Mesodermal cell (in vitro differentiated cells): ENCODE measurements at regions not wholly inside any gene's neighbourhood (a gene's known extent, or its start where the extent isn't known, plus 50 kb on each side); places are given as distances from the start of the nearest gene placed in this dataset.

Experiments
- H3K27ac ChIP-seq: 2 replicates; pipeline ENCODE4 v1.7.0; 2013; ENCODE audit warnings: mild to moderate bottlenecking, low read depth, low read length, moderate library complexity; ENCODE audit not compliant: severe bottlenecking
- H3K36me3 ChIP-seq: 2 replicates; pipeline ENCODE4 v1.7.1; 2013; ENCODE audit warnings: mild to moderate bottlenecking, low read length, moderate library complexity; ENCODE audit not compliant: control insufficient read depth, insufficient read depth
- H3K4me1 ChIP-seq: one replicate; pipeline ENCODE4 v1.7.1; 2013; ENCODE audit warnings: mild to moderate bottlenecking, low read length; ENCODE audit not compliant: insufficient read depth, control insufficient read depth, poor library complexity, severe bottlenecking
- H3K4me3 ChIP-seq: 2 replicates; pipeline ENCODE4 v1.7.0; 2013; ENCODE audit warnings: low read length, control low read depth, mild to moderate bottlenecking; ENCODE audit not compliant: insufficient read depth, poor library complexity, severe bottlenecking; ENCODE audit errors: extremely low read depth
- H3K9me3 ChIP-seq: 2 replicates; pipeline ENCODE4 v1.7.1; 2013; ENCODE audit warnings: mild to moderate bottlenecking, low read length, moderate library complexity; ENCODE audit not compliant: control insufficient read depth
- WGBS, 2 experiments: methylation state at CpG; one replicate each; pipeline ENCODE4 v1.1.5; 2013; ENCODE audit warnings: missing lambda C conversion rate in 2 of 2; ENCODE audit not compliant: insufficient coverage in 2 of 2; 5-methylcytosine and 5-hydroxymethylcytosine counted together

DNA sequence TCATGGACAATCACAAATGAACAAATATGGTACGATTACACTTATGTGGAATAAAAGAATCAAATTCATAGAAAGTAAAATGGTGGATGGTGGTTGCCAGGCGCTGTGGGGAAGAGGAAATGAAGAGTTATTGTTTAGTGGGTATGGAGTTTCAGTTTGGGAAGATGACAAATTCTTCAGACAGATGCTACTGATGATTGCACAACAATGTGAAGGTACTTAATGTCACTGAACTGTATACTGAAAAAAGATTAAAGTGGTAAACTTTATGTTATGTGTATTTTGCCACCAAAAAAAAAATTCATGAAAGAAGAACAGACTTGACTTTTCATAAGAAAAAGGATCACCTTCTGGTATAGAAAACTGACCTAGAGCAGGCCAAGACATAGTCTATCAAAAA is 745.6 kb upstream of the CXADR start:
- Histone ChIP-seq H3K27ac (no peak overlapping the region), H3K4me3 (no peak overlapping the region), H3K4me1 (no peaks in the 10 kb centered on the region), H3K9me3 (no peaks in the 10 kb centered on the region), H3K36me3 (no peaks in the 10 kb centered on the region)
- 79 to 100% methylated on average over 1 to 2 of the region's 2 CpGs for WGBS, 2 experiments

DNA sequence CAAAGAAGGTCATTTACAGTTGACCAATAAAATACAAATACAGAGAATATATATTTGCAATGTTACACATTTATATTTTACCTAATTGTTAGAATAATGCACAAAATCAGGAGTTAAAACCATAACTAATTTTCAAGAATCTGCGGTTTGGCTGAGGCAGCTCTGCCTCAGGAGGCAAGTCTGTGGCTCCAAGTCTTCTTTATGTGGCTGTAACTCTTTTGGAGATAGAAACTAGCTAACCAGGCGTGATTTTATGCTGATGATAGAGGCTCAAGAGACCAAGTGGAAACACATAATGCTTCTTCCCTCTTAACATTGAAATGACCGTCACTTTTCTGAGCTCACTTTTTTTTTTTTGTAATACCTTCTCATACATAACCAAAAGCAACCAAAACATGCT is 744.7 kb upstream of the CXADR start:
- H3K36me3 ChIP-seq, result no peaks in the 10 kb centered on the region
- H3K4me1 ChIP-seq, result no peaks in the 10 kb centered on the region
- no peak overlapping the region for H3K27ac ChIP-seq
- H3K9me3 ChIP-seq, result no peaks in the 10 kb centered on the region
- no peak overlapping the region for H3K4me3 ChIP-seq
- 79 to 100% methylated on average over 1 to 2 of the region's 3 CpGs for WGBS, 2 experiments

DNA sequence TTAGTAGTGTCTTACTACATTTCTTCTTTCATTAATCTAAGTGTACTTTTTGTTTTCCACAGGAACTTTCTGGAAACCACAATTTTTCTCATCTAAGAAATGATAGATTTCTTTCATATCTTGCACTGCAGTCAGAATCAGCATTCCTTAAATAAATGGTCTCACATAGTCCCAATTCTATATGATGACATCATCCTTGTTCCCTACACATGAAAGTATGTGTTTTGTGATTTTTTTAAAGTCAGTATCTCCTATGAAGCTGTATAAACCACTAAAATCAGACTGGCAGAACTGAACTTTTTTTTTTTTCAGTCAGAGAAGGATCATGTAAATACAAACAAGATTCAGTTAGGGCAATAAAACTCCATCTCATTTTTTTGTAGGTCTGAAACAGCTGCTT is 742.6 kb upstream of the CXADR start:
- no peak overlapping the region for H3K27ac ChIP-seq
- no peaks in the 10 kb centered on the region for H3K9me3 ChIP-seq
- H3K4me3 ChIP-seq, result no peak overlapping the region

GRCh38 chr21:16773206-16773605 is 739.6 kb upstream of the CXADR start:
- H3K4me1 ChIP-seq, result no peaks in the 10 kb centered on the region
- no CpG with 5 or more reads among the region's 1 CpG for WGBS, 2 experiments
- H3K9me3 ChIP-seq, result no peaks in the 10 kb centered on the region
- no peak overlapping the region for H3K4me3 ChIP-seq
- H3K27ac ChIP-seq, result no peak overlapping the region
- no peaks in the 10 kb centered on the region for H3K36me3 ChIP-seq

More for the DNA sequence above, 742.6 kb upstream of the CXADR start:
- Histone ChIP-seq H3K4me1 (no peaks in the 10 kb centered on the region), H3K36me3 (no peaks in the 10 kb centered on the region)

- H3K27ac ChIP-seq, result no peak overlapping the region
- H3K4me1 ChIP-seq, result no peaks in the 10 kb centered on the region
- no peaks in the 10 kb centered on the region for H3K9me3 ChIP-seq
- H3K4me3 ChIP-seq, result no peak overlapping the region
- 71 to 82% methylated on average over 3 of the region's 5 CpGs for WGBS, 2 experiments
- H3K36me3 ChIP-seq, result no peaks in the 10 kb centered on the region
Measured at GRCh38 chr21:16775076-16775475, 737.8 kb upstream of the CXADR start.

GRCh38 chr21:16777041-16777720 is 735.7 kb upstream of the CXADR start:
- H3K4me1 ChIP-seq, result no peaks in the 10 kb centered on the region
- no peaks in the 10 kb centered on the region for H3K36me3 ChIP-seq
- no peak overlapping the region for H3K4me3 ChIP-seq
- no peak overlapping the region for H3K27ac ChIP-seq
- 62 to 93% methylated on average over 2 to 4 of the region's 6 CpGs for WGBS, 2 experiments
- H3K9me3 ChIP-seq, result no peaks in the 10 kb centered on the region

GRCh38 chr21:16788584-16788983 is 724.3 kb upstream of the CXADR start:
- H3K36me3 ChIP-seq, result no peaks in the 10 kb centered on the region
- no peak overlapping the region for H3K27ac ChIP-seq
- no CpG with 5 or more reads among the region's 2 CpGs for WGBS, 2 experiments
- H3K9me3 ChIP-seq, result no peaks in the 10 kb centered on the region
- H3K4me3 ChIP-seq, result no peak overlapping the region
- H3K4me1 ChIP-seq, result peaks cover 3% of the 10 kb centered on the region

DNA sequence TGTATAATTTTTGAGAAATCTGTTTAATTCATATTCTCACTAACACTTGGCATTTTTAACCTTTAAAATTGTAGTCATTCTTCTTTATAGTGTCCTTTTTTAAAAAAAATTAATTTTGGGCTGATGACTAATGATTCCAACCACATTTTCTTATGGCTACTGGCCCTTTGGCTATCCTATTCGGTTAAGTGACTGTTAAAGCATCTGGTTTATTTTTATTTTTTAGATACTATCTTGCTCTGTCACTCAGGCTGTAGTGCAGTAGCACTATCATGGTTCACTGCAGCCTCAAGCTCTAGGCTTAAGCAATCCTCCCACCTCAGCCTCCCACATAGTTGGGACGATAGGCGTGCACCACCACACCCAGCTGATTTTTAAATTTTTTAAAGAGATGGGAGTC is 723.2 kb upstream of the CXADR start:
- H3K36me3 ChIP-seq, result no peaks in the 10 kb centered on the region
- no peak overlapping the region for H3K4me3 ChIP-seq
- H3K9me3 ChIP-seq, result no peaks in the 10 kb centered on the region
- H3K4me1 ChIP-seq, result peaks cover 3% of the 10 kb centered on the region
- H3K27ac ChIP-seq, result no peak overlapping the region
- WGBS, 2 experiments, result 100% methylated on average over 2 of the region's 3 CpGs; no CpG with 5 or more reads in 1 of the 2 experiments

GRCh38 chr21:16792101-16792500 is 720.7 kb upstream of the CXADR start:
- Histone ChIP-seq H3K36me3 (no peaks in the 10 kb centered on the region), H3K27ac (no peak overlapping the region), H3K9me3 (no peaks in the 10 kb centered on the region), H3K4me1 (peaks cover 3% of the 10 kb centered on the region), H3K4me3 (no peak overlapping the region)
- 98 to 100% methylated on average over 2 to 3 of the region's 5 CpGs for WGBS, 2 experiments

GRCh38 chr21:16794950-16795349 is 717.9 kb upstream of the CXADR start:
- WGBS, 2 experiments, result 69% methylated on average over 3 of the region's 3 CpGs; no CpG with 5 or more reads in 1 of the 2 experiments
- H3K9me3 ChIP-seq, result no peaks in the 10 kb centered on the region
- H3K36me3 ChIP-seq, result no peaks in the 10 kb centered on the region
- peaks cover 3% of the 10 kb centered on the region for H3K4me1 ChIP-seq
- no peak overlapping the region for H3K4me3 ChIP-seq
- H3K27ac ChIP-seq, result no peak overlapping the region

DNA sequence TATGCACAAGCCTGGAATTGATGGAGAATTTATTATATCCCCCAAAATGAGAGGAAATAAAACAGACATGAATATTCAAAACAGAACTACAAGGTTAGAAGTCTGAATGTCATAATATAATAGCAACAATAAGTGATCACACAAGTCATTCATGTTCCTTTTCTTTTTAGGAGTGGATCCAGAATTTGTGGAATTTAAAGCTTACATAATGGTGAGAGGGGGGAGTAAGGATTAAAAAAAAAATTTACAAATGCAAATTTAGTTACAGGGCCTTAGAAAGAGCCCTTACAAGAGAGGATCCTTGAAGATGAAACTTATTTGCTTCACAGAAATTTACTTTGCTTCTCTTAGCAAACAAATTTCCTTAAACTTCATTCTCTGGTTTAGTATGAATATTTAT is 716.1 kb upstream of the CXADR start:
- Histone ChIP-seq H3K27ac (no peak overlapping the region), H3K4me1 (peaks cover 3% of the 10 kb centered on the region), H3K36me3 (no peaks in the 10 kb centered on the region), H3K9me3 (no peaks in the 10 kb centered on the region), H3K4me3 (no peak overlapping the region)
